T-helper 17 cell (primary cell): ENCODE measurements at regions not wholly inside any gene's neighbourhood (a gene's known extent, or its start where the extent isn't known, plus 50 kb on each side); places are given as distances from the start of the nearest gene placed in this dataset.

ENCODE experiments used
- ATAC-seq: fragments of 150-1000 bp; cut with Tn5 transposase; 2 replicates; pipeline ENCODE4 v1.10.0; 2021; ENCODE audit warnings: mild to moderate bottlenecking, moderate library complexity
- DNase-seq, 3 donors: peaks; one replicate each; pipeline versions ENCODE4 v3.0.0 to v3.0.0-alpha.2; 2020 to 2021
- H3K9me3 ChIP-seq: one replicate; pipeline ENCODE4 v1.7.0; 2013; ENCODE audit warnings: low read length, mild to moderate bottlenecking; ENCODE audit not compliant: control insufficient read depth, poor library complexity, severe bottlenecking
- H3K27ac Mint-ChIP-seq: one replicate; pipeline ENCODE4 v1.8.0; 2022; ENCODE audit warnings: mild to moderate bottlenecking, moderate library complexity, mixed read lengths
- H3K27me3 Mint-ChIP-seq: one replicate; pipeline ENCODE4 v1.8.0; 2022; ENCODE audit warnings: mixed read lengths
- H3K36me3 Mint-ChIP-seq: one replicate; pipeline ENCODE4 v1.8.0; 2022; ENCODE audit warnings: low read depth, mixed read lengths
- H3K4me1 Mint-ChIP-seq: one replicate; pipeline ENCODE4 v1.8.0; 2022; ENCODE audit warnings: mild to moderate bottlenecking, mixed read lengths
- H3K4me3 Mint-ChIP-seq: one replicate; pipeline ENCODE4 v1.8.0; 2022; ENCODE audit warnings: mild to moderate bottlenecking, moderate library complexity, mixed read lengths

GRCh38 chr13:80454245-80454644, 113.3 kb upstream of the SPRY2 start:
- no peaks in the 10 kb centered on the region for H3K27me3 Mint-ChIP-seq
- peaks cover 2% of the 10 kb centered on the region for H3K36me3 Mint-ChIP-seq
- H3K4me1 Mint-ChIP-seq: no peaks in the 10 kb centered on the region
- no peaks in the 10 kb centered on the region for H3K9me3 ChIP-seq
- H3K27ac Mint-ChIP-seq: no peak overlapping the region
- ATAC-seq: peak; percentile 28
- DNase-seq: no peak
- H3K4me3 Mint-ChIP-seq: no peak overlapping the region

- no peaks in the 10 kb centered on the region for H3K4me1 Mint-ChIP-seq
- H3K27ac Mint-ChIP-seq: no peak overlapping the region
- DNase-seq (no peak), ATAC-seq (no peak)
- H3K9me3 ChIP-seq: no peaks in the 10 kb centered on the region
- no peak overlapping the region for H3K4me3 Mint-ChIP-seq
- peaks cover 2% of the 10 kb centered on the region for H3K36me3 Mint-ChIP-seq
- H3K27me3 Mint-ChIP-seq: no peaks in the 10 kb centered on the region
These were observed 111.4 kb upstream of the SPRY2 start for GRCh38 chr13:80452279-80452678.

GRCh38 chr13:80451641-80452040, 110.7 kb upstream of the SPRY2 start:
- no peak overlapping the region for H3K27ac Mint-ChIP-seq
- no peaks in the 10 kb centered on the region for H3K27me3 Mint-ChIP-seq
- DNase-seq (no peak), ATAC-seq (no peak)
- H3K4me3 Mint-ChIP-seq: no peak overlapping the region
- no peaks in the 10 kb centered on the region for H3K9me3 ChIP-seq
- peaks cover 2% of the 10 kb centered on the region for H3K36me3 Mint-ChIP-seq
- H3K4me1 Mint-ChIP-seq: no peaks in the 10 kb centered on the region

DNA sequence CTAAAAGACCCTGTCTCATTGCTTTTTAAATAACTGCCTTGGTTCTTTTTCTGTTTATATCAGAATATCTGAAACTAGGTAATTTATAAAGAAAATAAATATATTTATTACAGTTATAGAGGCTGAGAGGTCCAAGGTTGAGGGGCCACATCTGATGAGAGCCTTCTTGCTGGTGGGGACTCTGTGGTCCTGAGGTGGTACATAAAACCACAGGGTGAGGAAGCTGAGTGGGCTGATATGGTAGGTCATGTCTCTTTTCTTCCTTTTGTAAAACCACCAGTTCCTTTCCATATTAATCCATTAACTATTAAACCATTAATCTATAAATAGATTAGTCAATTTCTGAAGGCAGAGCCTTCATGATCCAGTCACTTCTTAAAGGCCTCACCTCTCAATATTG, 109.5 kb upstream of the SPRY2 start:
- Mint-ChIP-seq H3K4me3 (no peak overlapping the region), H3K27ac (no peak overlapping the region), H3K27me3 (no peaks in the 10 kb centered on the region), H3K4me1 (no peaks in the 10 kb centered on the region), H3K36me3 (peaks cover 2% of the 10 kb centered on the region)
- H3K9me3 ChIP-seq: no peaks in the 10 kb centered on the region
- ATAC-seq (no peak), DNase-seq (no peak)

DNA sequence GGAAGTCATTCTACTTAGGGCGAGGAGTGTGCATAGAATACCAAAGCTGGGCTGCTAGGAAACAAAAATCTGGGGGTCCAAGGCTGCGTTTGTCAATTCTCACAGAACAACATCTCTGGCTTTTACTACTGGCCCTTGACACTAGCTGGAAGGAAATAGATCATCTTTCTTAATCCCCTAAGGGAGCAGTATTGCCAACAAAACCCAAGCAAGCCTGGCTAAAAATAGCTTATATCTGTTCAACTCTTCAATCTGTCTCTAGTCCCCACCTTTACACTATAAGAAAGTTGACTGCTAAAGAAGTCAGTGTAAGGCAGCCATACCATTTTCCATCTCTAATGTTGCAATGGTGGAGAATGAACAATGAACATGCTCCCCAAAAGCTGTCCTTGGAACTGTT, 107.8 kb upstream of the SPRY2 start:
- H3K36me3 Mint-ChIP-seq: peaks cover 2% of the 10 kb centered on the region
- no peaks in the 10 kb centered on the region for H3K9me3 ChIP-seq
- H3K4me1 Mint-ChIP-seq: no peaks in the 10 kb centered on the region
- ATAC-seq (no peak), DNase-seq (no peak)
- no peaks in the 10 kb centered on the region for H3K27me3 Mint-ChIP-seq
- no peak overlapping the region for H3K27ac Mint-ChIP-seq
- H3K4me3 Mint-ChIP-seq: no peak overlapping the region

DNA sequence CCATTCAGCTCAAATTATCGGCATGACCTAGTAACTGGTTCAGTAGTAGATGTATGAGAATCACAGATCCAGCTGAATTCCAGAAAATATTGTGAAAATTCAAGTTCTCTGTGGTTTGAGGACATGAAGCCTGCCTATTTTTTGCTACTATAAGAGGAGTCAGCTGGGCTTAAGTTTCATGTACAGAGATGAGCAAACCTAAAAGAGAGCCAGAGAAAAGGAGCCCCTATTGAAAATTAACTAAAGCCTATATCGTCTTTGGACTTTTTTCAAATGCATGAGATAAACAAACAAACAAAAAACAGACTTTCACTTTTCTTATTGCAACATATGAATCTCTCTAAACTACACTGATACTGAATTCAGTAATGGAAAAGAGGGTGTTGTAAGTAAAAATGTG, 106.8 kb upstream of the SPRY2 start:
- H3K4me1 Mint-ChIP-seq: no peaks in the 10 kb centered on the region
- H3K36me3 Mint-ChIP-seq: no peaks in the 10 kb centered on the region
- no peaks in the 10 kb centered on the region for H3K27me3 Mint-ChIP-seq
- DNase-seq (no peak), ATAC-seq (no peak)
- H3K4me3 Mint-ChIP-seq: no peak overlapping the region
- no peaks in the 10 kb centered on the region for H3K9me3 ChIP-seq
- H3K27ac Mint-ChIP-seq: no peak overlapping the region

GRCh38 chr13:80444240-80445015, 103.5 kb upstream of the SPRY2 start:
- Mint-ChIP-seq H3K4me1 (no peaks in the 10 kb centered on the region), H3K27ac (no peak overlapping the region), H3K36me3 (no peaks in the 10 kb centered on the region), H3K27me3 (no peaks in the 10 kb centered on the region), H3K4me3 (no peak overlapping the region)
- no peaks in the 10 kb centered on the region for H3K9me3 ChIP-seq
- ATAC-seq: no peak
- no peak for DNase-seq

- Mint-ChIP-seq H3K4me3 (no peak overlapping the region), H3K4me1 (no peaks in the 10 kb centered on the region), H3K27me3 (no peaks in the 10 kb centered on the region), H3K36me3 (no peaks in the 10 kb centered on the region), H3K27ac (no peak overlapping the region)
- no peak for ATAC-seq
- no peak for DNase-seq
- H3K9me3 ChIP-seq: no peaks in the 10 kb centered on the region
These were observed 101.7 kb upstream of the SPRY2 start for GRCh38 chr13:80442609-80443008.

DNA sequence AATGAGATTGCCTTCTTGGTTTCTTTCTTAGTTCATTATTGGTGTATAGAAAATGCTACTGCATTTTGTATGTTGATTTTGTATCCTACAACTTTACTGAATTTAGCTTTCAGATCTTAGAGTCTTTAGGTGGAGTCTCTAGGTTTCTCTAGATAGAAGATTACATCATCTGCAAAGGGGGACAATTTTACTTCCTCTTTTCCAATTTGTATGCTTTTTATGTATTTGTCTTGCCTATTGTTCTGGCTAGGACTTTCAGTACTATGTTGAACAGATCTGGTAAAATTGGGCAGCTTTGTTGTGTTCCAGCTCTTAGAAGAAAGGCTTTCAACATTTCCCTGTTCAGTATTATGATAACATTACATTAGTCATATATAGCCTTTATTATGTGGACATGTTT, 101.0 kb upstream of the SPRY2 start:
- DNase-seq: no peak
- Mint-ChIP-seq H3K4me3 (no peak overlapping the region), H3K36me3 (no peaks in the 10 kb centered on the region), H3K4me1 (no peaks in the 10 kb centered on the region), H3K27ac (no peak overlapping the region), H3K27me3 (no peaks in the 10 kb centered on the region)
- H3K9me3 ChIP-seq: no peaks in the 10 kb centered on the region
- ATAC-seq: no peak

- H3K4me1 Mint-ChIP-seq: no peaks in the 10 kb centered on the region
- ATAC-seq (no peak), DNase-seq (no peak)
- no peaks in the 10 kb centered on the region for H3K9me3 ChIP-seq
- H3K4me3 Mint-ChIP-seq: no peak overlapping the region
- H3K27me3 Mint-ChIP-seq: no peaks in the 10 kb centered on the region
- no peaks in the 10 kb centered on the region for H3K36me3 Mint-ChIP-seq
- H3K27ac Mint-ChIP-seq: no peak overlapping the region
These were observed 97.6 kb upstream of the SPRY2 start for GRCh38 chr13:80438521-80438920.

GRCh38 chr13:80437231-80437630, 96.3 kb upstream of the SPRY2 start:
- no peaks in the 10 kb centered on the region for H3K9me3 ChIP-seq
- ATAC-seq (no peak), DNase-seq (no peak)
- H3K36me3 Mint-ChIP-seq: no peaks in the 10 kb centered on the region
- H3K27me3 Mint-ChIP-seq: no peaks in the 10 kb centered on the region
- no peak overlapping the region for H3K4me3 Mint-ChIP-seq
- no peak overlapping the region for H3K27ac Mint-ChIP-seq
- H3K4me1 Mint-ChIP-seq: no peaks in the 10 kb centered on the region

GRCh38 chr13:80436571-80437169, 95.7 kb upstream of the SPRY2 start:
- Mint-ChIP-seq H3K4me3 (no peak overlapping the region), H3K27me3 (no peaks in the 10 kb centered on the region), H3K36me3 (no peaks in the 10 kb centered on the region), H3K27ac (no peak overlapping the region), H3K4me1 (no peaks in the 10 kb centered on the region)
- DNase-seq (no peak), ATAC-seq (no peak)
- no peaks in the 10 kb centered on the region for H3K9me3 ChIP-seq

DNA sequence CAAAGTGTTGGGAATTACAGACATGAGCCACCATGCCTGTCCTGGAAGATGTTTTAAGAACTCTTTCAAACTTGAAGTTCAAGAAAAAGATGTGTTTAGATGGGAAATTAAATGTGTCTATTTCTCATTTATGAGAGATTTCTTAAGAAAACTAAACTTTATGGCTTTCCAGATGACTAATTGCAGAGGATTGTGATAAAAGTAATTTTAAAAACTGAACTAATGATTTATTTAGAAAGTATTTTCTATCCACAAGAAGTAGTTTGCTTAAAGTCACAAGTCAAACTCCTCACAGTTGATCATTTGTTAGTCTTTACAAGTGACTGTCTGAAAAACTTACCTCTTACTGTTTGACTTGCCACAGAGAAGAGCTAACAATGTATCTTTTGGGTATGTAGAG, 89.6 kb upstream of the SPRY2 start:
- DNase-seq (no peak), ATAC-seq (no peak)
- H3K36me3 Mint-ChIP-seq: no peaks in the 10 kb centered on the region
- no peaks in the 10 kb centered on the region for H3K4me1 Mint-ChIP-seq
- H3K4me3 Mint-ChIP-seq: no peak overlapping the region
- no peaks in the 10 kb centered on the region for H3K9me3 ChIP-seq
- H3K27ac Mint-ChIP-seq: no peak overlapping the region
- H3K27me3 Mint-ChIP-seq: no peaks in the 10 kb centered on the region
